Testis (tissue), 2 donors: ENCODE measurements at regions not wholly inside any gene's neighbourhood (a gene's known extent, or its start where the extent isn't known, plus 50 kb on each side); places are given as distances from the start of the nearest gene placed in this dataset.
"Not testable (repeated sequence)": the region's sequence is repeated elsewhere in the genome, so short reads cannot be mapped to it uniquely, and the experiment has no call there.

Source experiments
- DNase-seq: peaks from one replicate; pipeline ENCODE4 v3.0.0-alpha.2; 2019
- H3K27ac ChIP-seq, 2 donors: fragments of 200-600 bp; sonication (generic); one replicate each; pipeline ENCODE4 v1.5.1; 2019
- H3K27me3 ChIP-seq: fragments of 200-600 bp; sonication (generic); one replicate; pipeline ENCODE4 v1.5.1; 2019
- H3K36me3 ChIP-seq: fragments of 200-600 bp; sonication (generic); one replicate; pipeline ENCODE4 v1.5.1; 2017; ENCODE audit warnings: low read depth; ENCODE audit errors: missing control alignments
- H3K4me1 ChIP-seq: fragments of 200-600 bp; sonication (generic); one replicate; pipeline ENCODE4 v1.5.1; 2019
- H3K4me3 ChIP-seq, 2 donors: fragments of 200-600 bp; sonication (generic); one replicate each; pipeline ENCODE4 v1.5.1; 2017 to 2019
- H3K9me3 ChIP-seq: fragments of 200-600 bp; sonication (generic); one replicate; pipeline ENCODE4 v1.5.1; 2017
- CTCF ChIP-seq, 3 experiments: fragments of 450-650 bp in 2 of 3; fragments of 200-600 bp in 1 of 3; sonication (generic) in 1 of 3; IDR thresholded peaks; one replicate each; pipeline ENCODE4 v1.5.1; 2016 to 2019; ENCODE audit warnings: antibody characterized with exemption in 3 of 3, mild to moderate bottlenecking in 2 of 3, moderate library complexity in 1 of 3
- POLR2A ChIP-seq: fragments of 450-650 bp; IDR thresholded peaks from one replicate; pipeline ENCODE4 v1.6.1; 2017; ENCODE audit warnings: antibody characterized with exemption, mild to moderate bottlenecking, moderate library complexity
- WGBS, 2 donors: methylation state at CpG; one replicate each; pipeline ENCODE4 v1.1.5; 2018; 5-methylcytosine and 5-hydroxymethylcytosine counted together
- intact Hi-C: fragments of 100-400 bp; cut with DNase I; formaldehyde crosslinking; loops from one replicate; pipeline ENCODE4 v1.15.1; 2023; ENCODE audit warnings: low total_unique reads

DNA sequence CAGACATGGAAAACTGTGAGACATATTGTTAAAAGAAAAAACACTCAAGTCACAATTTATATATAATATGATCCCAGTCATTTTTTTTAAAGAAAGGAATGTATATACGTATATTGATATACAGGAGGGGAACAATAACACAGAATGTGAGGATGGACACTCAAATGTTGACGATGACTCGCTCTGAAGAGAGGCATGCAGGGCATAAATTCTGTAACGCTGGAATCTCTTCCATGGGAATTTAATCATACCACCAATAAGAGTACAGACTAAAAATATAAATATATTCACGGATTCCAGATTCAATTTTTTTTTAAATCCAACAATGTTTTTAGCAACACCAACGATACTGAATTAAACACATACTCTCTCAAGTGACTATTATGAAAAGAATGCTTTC is 106.9 kb upstream of the CCDC28A start:
- 92 to 93% methylated on average over 6 of the region's 6 CpGs for WGBS, 2 donors
- H3K4me3 ChIP-seq: no peak overlapping the region
- intact Hi-C loops: no loop called here
- no peak for DNase-seq
- no peaks in the 10 kb centered on the region for H3K4me1 ChIP-seq
- no peaks in the 10 kb centered on the region for H3K36me3 ChIP-seq
- TF ChIP-seq POLR2A (no peak), CTCF (IDR thresholded peaks at IDR 0.05) (no peak)
- no peaks in the 10 kb centered on the region for H3K9me3 ChIP-seq
- H3K27me3 ChIP-seq: no peaks in the 10 kb centered on the region
- H3K27ac ChIP-seq: no peak overlapping the region

DNA sequence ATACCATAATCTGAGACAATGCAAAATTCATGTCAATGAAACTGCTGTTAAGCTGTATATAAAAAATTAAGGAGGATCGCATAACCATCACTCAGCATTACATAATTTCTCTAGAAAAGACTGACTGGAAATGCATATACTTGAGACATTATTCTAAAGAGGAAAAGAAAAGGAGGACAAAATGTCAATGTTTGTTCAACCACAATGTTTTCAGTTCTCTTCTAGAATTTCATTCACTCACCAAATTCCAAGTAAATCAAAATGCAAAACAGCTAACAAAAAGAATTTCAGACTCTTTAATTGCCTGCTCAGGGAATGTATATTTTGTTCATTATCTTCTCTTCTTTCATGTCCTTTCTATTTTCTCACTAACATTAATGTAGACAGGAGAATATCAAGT is 106.2 kb upstream of the CCDC28A start:
- H3K4me1 ChIP-seq: no peaks in the 10 kb centered on the region
- no peak for TF ChIP-seq CTCF (IDR thresholded peaks at IDR 0.05)
- TF ChIP-seq POLR2A: no peak
- no peak overlapping the region for H3K27ac ChIP-seq
- DNase-seq: no peak
- intact Hi-C loops: no loop called here
- H3K4me3 ChIP-seq: no peak overlapping the region
- no peaks in the 10 kb centered on the region for H3K27me3 ChIP-seq
- WGBS, 2 donors: 90% methylated on average over 1 of the region's 1 CpG
- no peaks in the 10 kb centered on the region for H3K36me3 ChIP-seq
- H3K9me3 ChIP-seq: no peaks in the 10 kb centered on the region

DNA sequence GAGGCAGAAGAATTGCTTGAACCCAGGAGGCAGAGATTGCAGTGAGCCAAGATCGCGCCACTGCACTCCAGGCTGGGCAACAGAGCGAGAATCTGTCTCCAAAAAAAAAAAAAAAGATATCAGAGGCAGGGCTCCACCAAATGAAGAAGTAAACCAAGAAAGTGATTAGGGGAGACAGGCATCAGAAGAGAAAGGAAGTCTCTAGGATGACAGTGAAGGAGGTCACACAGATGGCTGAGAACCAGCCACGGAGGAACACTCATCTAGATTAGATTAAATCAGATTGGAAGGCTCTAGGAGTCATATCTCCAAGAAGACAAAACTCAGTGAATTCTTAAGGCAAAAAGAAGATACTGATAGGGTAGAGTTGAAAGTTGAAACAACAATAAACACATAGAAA is 102.2 kb upstream of the CCDC28A start:
- Histone ChIP-seq H3K36me3 (no peaks in the 10 kb centered on the region), H3K27ac (no peak overlapping the region), H3K4me1 (no peaks in the 10 kb centered on the region), H3K27me3 (no peaks in the 10 kb centered on the region), H3K4me3 (no peak overlapping the region), H3K9me3 (no peaks in the 10 kb centered on the region)
- intact Hi-C loops: no loop called here
- no peak for DNase-seq
- WGBS, 2 donors: 88 to 90% methylated on average over 4 of the region's 4 CpGs
- TF ChIP-seq CTCF (IDR thresholded peaks at IDR 0.05): no peak
- TF ChIP-seq POLR2A: no peak

GRCh38 chr6:138673346-138674014 is 100.1 kb upstream of the CCDC28A start:
- no peaks in the 10 kb centered on the region for H3K4me1 ChIP-seq
- no peak overlapping the region for H3K4me3 ChIP-seq
- WGBS, 2 donors: 38 to 45% methylated on average over 2 of the region's 2 CpGs
- no peak for TF ChIP-seq CTCF (IDR thresholded peaks at IDR 0.05)
- no peak for TF ChIP-seq POLR2A
- no peaks in the 10 kb centered on the region for H3K36me3 ChIP-seq
- intact Hi-C loops: no loop called here
- no peak overlapping the region for H3K27ac ChIP-seq
- no peaks in the 10 kb centered on the region for H3K9me3 ChIP-seq
- no peaks in the 10 kb centered on the region for H3K27me3 ChIP-seq
- no peak for DNase-seq

GRCh38 chr6:138674444-138674843 is 99.1 kb upstream of the CCDC28A start:
- H3K36me3 ChIP-seq, H3K27ac ChIP-seq, DNase-seq, H3K9me3 ChIP-seq, H3K4me1 ChIP-seq, intact Hi-C loops, H3K27me3 ChIP-seq, H3K4me3 ChIP-seq: not testable (repeated sequence)
- WGBS, 2 donors: 96 to 97% methylated on average over 4 of the region's 4 CpGs
